GM21526 (cell line): ENCODE measurements at regions not wholly inside any gene's neighbourhood (a gene's known extent, or its start where the extent isn't known, plus 50 kb on each side); places are given as distances from the start of the nearest gene placed in this dataset.

Experiments used
- ATAC-seq: cut with Tn5 transposase; IDR thresholded peaks from one replicate; pipeline ENCODE4 v1.9.1; 2021; ENCODE audit warnings: moderate library complexity; ENCODE audit not compliant: unreplicated experiment, low FRiP score

GRCh38 chr3:194215392-194215791 is 79.4 kb downstream of the HES1 start:
- no peak for ATAC-seq

DNA sequence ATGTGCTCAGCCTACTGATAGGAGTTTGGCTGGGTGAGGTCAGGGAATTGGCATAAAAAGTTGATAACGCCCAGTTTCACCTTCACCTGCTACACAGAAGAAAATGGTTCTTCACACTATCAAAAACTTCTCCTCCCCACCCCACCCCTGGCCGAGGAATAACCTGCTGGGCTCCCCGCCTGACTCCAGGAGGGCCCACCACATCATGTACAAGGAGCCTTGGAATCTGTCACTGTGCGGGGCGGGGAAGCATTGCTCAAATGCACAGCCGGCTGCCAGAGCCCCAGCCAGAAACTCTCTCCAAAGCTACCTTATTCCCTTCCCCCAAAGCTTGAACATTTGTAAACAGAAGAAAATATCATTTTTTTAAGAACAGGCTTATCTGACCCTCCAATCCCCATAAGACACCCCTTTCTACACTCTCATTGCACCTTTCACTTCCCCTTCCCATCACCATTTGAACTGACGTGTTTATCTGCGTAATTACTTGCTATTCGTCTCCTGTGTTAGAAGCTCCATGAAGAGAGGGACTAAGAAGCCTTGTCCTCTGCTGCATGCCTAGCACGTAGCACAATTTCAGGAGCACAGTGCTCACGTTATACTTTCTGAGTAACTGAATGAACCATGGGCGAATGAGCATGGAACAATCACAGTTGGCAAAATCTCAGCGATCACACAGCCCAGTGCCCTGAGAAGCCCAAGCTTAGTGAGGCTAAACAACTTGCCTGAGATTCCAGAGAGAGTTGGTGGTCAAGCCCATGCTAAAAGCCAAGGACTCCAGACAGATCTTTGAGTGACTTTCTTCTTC is 82.9 kb downstream of the HES1 start:
- no peak for ATAC-seq

DNA sequence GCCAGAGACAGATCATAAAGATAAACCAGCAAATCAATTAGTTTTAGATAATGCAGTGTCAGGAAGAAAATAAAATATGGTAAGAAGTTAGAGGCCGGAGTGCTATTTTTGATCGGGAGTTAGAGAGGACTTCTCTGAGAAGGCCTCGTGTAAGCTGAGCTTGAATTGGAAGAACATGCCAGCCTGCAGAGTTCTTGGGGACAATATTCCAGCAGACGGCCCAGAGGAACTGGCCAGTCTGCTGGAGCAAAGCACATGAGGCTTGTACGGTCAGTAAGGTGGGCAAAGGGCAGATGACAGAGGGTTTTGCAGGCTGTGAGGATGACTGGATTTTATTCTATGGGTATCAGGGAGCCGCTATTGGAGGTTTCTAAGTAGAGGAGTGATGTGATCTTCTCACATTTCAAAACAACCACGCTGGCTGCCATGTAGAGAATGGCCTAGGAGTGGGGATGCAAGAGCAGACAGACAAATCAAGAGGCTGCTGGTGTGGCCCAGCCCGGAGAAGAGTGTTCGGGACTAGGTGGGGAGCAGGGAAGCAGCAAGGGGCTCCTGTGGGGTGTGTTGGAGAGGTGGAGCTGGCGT is 84.0 kb downstream of the HES1 start:
- ATAC-seq: no peak

DNA sequence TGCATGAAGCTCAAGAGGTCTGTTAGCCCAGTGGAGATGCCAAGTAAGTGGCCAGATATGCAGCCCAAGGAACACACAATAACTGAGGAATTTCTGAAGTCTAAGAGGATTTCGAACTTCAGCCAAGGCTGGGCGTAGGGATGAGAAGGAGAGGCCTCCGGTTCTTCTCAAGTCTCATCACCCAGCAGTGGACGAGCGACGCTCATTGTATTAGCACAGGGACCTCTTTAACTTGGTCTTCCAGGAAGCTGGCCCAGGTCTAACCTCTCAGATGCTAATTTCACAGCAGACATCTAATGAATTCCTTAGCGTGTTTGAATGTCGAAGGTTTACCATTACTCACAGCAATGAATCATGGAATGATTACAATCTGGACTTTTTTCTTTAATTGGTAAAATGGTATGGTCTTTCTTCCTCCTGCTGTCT is 85.0 kb downstream of the HES1 start:
- ATAC-seq: no peak

DNA sequence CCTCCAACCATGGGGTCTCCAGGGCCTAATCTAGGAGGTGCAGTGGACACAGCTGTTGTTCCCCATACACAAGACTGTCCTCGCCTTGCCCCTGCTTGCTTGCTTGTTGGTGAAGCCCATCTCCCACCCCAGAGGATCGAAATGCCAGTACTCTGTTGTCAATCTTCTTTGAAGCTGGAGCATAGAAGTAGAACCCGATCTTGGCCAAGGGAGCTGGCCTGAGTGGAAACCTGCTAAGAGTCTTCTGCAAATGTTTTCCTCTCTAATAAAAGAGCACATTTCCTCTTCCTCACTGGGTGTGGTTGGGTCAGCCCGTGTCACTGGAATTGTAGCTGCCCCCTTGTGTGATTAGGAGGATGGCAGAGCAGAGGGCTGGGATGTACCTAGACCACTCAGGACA is 85.4 kb downstream of the HES1 start:
- ATAC-seq: no peak

DNA sequence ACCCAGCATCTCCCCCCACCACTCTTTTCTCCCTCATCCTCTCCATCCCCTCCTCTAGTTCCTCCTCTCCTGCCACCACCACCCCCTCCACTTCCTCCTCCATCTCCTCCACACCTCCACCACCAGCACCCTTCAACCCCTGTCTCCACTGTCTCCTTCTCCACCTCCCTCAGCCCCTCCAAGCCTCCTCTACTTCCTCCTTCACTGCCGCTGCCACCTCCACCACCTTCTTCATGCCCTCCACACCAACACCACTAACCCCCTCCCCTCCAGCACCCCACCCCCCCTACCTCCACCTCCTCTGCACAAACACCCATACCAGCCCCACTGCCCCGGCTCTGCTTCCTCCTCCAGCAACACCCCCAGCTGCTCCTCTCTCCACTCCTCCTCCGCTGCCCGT is 88.0 kb downstream of the HES1 start:
- ATAC-seq: no peak

DNA sequence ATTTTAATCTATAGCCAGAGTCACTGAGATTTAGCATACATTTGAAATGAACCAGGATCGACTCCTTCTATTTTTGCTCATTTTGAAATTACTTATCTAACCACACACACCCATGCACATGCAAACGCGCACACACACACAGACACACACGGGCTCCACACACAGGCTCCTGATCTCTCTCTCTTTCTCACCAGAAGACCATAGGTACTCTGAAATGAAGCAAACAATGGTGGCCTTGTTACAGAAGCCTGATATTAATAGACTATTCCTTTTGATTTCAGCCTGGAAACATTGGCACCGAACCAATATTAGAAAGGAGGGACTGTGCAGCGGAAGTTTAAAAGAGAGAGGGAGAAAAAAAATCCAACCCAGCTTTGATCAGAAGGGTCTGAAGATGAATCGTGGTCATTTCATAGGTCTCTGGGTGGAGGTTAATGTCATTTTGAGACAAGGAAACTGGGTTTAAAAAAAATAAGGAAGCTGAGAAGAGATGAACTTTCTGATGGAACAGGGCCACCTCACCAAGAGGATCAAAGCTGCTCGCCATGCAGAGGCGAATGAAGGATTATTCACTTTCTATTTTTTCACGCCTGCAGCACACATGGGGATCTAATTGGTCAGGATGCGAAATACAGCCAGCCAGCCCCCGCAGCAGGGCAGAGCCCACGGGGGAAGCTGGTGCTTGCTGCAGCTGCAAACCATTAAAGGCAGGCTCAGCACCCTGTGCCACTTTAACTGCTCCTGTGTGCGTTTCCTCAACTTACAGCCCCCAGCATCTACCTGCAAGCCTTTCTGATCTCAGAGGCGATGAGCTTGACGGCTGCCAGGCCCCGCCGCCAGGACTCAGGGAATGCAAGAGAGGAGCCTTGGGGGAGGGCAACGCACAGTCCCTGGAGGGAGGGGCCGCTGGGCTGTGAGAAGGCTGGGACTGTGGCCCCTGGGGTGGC is 88.8 kb downstream of the HES1 start:
- no peak for ATAC-seq

DNA sequence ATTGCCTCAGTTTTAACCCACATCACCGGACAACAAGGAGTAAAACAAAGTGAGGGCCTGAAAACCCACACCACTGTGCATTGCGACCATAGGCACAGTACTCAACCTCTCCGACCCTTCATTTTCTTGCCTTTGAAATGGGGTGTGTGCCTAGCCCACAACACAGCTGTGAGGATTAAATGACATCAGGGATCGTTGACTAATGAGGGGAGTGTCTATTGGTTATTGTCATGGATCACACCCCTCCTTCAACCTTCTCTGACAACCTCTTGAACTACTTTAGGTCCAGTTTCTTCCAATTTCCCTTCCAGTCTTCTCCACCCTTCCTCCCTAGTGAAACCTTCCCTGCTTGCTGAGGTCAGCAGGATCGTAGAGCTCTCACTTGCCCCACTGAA is 89.5 kb downstream of the HES1 start:
- no peak for ATAC-seq

DNA sequence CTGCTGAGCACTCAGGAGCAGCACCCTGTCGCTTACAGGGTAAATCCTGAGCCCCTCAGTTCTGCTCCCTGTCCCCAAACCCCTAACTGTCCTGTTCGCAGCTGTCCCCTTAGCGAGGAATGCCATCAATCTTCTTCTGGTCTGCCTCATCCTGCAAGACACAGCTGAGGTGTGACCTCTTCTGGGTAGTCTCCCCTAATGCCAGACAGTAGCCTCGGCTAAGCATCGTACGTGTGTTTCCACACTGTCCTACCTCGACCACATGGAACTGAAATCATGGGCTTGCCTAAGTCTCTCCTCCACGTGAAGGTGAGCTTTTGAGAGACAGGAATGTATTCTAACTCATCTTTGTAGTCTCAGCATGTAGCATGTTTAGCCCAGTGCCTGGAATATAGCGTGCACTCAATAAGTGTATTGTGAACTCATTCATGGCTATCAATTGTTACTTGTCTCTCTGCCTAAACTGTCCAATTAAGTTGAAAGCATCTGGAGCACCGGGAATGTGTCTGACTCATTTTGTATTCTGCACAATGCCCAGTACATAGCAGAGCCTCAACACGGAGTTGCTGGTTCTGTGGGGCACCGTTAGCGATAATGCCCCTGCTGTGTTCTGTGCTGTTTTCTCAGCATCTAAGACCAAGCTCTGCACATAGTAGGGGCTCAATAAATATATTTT is 90.2 kb downstream of the HES1 start:
- ATAC-seq: no peak

DNA sequence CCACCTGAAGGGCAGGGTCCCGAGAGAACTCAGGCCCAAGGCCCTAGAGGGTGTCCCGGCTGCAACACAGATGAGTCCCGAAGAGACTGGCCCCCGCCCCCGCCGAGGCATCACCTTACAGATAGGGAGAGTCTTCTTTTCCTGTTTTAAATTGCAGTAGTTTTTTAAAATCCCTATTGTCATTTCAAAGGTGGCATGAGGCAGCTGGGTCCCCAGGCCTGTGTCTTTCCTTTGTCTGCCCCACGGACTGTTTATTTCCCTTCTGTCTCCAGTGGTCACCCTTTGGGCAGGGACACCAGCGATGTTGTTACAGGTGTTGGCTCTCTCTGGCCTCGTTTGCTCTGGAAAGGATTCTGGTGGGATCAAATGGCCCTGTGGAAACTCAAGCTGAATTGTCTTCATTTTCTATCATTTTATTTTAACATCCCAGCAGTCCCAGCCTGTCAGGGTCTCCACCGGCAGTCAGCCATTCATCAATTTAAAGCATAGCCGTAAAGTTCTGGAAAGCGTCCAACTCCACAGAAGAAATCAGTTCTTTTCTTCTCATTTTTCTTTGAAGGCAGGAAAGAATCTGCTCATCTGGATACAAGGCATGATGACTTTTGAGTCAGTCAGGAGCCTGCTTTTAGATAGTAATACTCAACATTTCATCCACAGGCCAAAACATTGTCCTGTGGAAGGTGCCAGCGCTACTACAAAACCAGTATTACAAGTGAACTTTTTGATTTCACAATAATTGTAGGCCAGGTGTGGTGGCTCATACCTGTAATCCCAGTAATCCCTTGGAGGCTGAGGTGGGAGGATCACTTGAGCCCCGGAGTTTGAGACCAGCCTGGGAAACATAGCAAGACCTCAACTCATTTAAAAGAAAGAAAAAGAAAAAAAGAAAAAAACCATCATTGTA is 96.2 kb downstream of the HES1 start:
- ATAC-seq: no peak

DNA sequence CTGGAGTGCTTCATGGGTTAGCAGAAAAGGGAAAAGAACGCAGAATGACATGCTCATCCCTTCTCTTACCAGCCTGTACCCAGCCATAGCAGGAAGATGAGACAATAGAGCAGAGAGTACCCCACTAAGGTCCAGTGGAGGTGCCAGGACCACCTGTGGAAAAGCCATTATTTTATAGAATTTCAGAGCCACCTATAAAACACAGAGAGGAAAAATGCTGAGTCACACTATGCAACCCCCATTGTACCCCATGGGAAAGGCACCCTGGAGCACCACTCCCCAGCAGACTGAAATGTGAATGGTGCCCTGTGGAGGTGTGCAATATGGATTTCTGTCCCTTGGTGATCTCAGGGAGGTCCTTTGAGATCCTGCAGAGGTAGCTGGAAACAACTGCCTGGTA is 97.2 kb downstream of the HES1 start:
- ATAC-seq: no peak

DNA sequence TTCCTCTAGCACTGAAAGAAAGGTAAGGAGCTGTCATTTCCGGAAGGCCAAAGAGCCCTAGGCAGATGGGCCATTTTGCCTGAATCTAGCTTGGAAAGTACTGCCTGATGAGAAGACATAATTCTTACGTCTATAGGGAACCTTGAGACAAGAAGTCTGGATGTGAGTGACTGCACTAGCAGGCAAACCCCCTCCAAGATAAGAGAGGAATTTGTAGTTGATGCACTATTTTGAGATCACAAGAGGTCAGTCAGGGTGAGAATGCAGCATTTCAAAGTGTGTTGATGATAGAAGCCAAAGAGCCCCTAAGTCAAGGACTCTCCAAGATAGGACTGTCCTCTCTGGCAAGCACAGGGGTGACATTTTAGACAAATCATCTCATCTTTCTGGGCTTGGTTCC is 99.2 kb downstream of the HES1 start:
- ATAC-seq: no peak

DNA sequence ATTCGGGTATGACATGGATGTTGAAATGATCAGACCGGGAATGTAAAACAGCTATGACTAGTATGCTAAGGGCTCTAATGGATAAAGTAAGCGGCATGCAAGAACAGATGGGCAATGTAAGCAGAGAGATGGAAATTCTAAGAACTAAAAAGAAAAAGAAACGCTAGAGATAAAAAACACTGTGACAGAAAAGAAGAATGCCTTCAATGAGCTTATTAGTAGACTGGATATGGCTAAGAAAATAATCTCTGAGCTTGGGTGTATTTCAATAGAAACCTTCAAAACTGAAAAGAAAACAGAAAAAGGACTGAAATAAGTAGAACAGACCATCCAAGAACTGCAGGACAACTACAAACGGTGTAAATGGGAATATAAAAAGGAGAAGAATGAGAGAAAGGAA is 101.2 kb downstream of the HES1 start:
- ATAC-seq: no peak

DNA sequence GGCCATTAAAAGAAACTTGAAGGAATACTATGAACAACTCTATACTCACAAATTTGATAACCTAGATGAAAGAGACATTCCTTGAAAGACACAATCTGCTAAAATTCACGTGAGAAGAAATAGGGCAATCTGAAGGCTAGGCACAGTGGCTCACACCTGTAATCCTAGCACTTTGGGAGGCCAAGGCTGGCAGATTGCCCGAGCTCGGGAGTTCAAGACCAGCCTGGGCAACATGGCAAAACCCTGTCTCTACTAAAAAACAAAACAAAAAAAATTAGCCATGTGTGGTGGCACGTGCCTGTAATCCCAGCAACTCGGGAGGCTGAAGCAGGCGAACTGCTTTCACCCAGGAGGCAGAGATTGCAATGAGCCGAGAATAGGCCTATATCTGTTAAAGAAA is 104.8 kb downstream of the HES1 start:
- ATAC-seq: no peak

DNA sequence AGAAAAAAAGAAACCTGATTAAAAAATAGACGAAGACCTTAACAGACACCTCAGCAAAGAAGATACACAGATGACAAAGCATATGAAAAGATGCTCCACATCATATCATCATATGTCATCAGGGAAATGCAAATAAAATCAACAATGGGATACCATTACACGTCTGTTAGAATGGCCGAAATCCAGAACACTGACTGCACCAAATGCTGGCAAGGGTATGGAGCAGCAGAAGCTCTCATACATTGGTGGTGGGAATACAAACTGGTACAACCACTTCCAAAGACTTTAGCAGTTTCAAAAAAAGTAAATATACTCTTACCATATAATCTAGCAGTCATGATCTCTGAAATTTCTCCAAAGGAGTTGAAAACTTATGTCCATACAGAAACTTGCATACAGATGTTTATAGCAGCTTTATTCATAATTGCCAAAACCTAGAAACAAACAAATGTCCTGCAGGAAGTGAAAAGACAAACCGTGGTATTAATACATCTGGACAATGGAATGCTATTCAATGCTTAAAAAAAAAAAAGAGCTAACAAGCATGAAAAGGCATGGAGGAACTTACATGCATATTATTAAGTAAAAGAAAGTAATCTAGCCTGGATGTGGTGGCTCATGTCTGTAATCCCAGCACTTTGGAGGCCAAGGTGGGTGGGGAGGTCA is 107.4 kb downstream of the HES1 start:
- ATAC-seq: no peak

- no peak for ATAC-seq
Measured at GRCh38 chr3:194244167-194244566, 107.0 kb downstream of the CPN2 start.

GRCh38 chr3:194245474-194245873 is 105.7 kb downstream of the CPN2 start:
- no peak for ATAC-seq

GRCh38 chr3:194245975-194246561 is 105.1 kb downstream of the CPN2 start:
- ATAC-seq: no peak
